ENCODE measurements at regions not wholly inside any gene's neighbourhood (a gene's known extent, or its start where the extent isn't known, plus 50 kb on each side); places are given as distances from the start of the nearest gene placed in this dataset.

DNA sequence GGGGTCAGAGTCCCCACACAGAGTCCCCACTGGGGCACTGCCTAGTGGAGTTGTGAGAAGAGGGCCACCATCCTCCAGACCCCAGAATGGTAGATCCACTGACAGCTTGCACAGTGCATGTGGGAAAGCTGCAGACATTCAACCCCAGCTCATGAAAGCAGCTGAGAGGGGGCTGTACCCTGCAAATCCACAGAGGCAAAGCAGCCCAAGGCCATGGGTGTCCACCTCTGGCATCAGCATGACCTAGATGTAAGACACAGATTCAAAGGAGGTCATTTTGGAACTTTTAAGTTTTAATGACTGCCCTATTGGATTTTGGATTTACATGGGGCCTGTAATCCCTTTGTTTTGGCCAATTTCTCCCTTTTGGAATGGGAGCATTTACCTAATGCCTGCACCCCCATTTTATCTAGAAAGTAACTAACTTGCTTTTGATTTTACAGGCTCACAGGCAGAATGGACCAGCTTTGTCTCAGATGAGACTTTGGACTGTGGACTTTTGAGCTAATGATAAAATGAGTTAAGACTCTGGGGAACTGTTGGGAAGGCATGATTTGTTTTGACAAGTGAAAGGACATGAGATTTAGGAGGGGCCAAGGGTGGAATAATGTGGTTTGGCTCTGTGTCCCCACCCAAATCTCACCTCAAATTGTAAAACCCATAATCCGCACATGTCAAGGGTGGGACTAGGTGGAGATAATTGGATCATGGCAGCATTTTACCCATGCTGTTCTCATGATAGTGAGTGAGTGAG is 56.3 kb upstream of the ITGA1 start:
- TF ChIP-seq, protein P1, sequence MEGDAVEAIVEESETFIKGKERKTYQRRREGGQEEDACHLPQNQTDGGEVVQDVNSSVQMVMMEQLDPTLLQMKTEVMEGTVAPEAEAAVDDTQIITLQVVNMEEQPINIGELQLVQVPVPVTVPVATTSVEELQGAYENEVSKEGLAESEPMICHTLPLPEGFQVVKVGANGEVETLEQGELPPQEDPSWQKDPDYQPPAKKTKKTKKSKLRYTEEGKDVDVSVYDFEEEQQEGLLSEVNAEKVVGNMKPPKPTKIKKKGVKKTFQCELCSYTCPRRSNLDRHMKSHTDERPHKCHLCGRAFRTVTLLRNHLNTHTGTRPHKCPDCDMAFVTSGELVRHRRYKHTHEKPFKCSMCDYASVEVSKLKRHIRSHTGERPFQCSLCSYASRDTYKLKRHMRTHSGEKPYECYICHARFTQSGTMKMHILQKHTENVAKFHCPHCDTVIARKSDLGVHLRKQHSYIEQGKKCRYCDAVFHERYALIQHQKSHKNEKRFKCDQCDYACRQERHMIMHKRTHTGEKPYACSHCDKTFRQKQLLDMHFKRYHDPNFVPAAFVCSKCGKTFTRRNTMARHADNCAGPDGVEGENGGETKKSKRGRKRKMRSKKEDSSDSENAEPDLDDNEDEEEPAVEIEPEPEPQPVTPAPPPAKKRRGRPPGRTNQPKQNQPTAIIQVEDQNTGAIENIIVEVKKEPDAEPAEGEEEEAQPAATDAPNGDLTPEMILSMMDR (IDR thresholded peaks at IDR 0.05), result no peak
- TF ChIP-seq POLR2A (IDR thresholded peaks at IDR 0.05) (no peak), POLR2AphosphoS5 (IDR thresholded peaks at IDR 0.05) (no peak), EP300 (IDR thresholded peaks at IDR 0.05) (no peak)

Measured in stomach (tissue), 4 donors.